ENCODE measurements at regions not wholly inside any gene's neighbourhood (a gene's known extent, or its start where the extent isn't known, plus 50 kb on each side); places are given as distances from the start of the nearest gene placed in this dataset.

GRCh38 chr20:60407011-60407771 is 449.0 kb downstream of the CDH26 start:
- TF ChIP-seq EZH2 (optimal IDR thresholded peaks at IDR 0.05; ENCODE audit: low read depth, low read length): no peak
- no peak for TF ChIP-seq CTCF (IDR thresholded peaks at IDR 0.05; ENCODE audit: low read length)
